ENCODE measurements at regions not wholly inside any gene's neighbourhood (a gene's known extent, or its start where the extent isn't known, plus 50 kb on each side); places are given as distances from the start of the nearest gene placed in this dataset.

- no peak for TF ChIP-seq CTCF (conservative IDR thresholded peaks at IDR 0.05; ENCODE audit: low read depth, low read length)
- TF ChIP-seq EZH2 (IDR thresholded peaks at IDR 0.05; ENCODE audit: borderline replicate concordance, low read depth, low read length, poor library complexity, severe bottlenecking): no peak
Measured at GRCh38 chr20:57078116-57078515, 188.3 kb downstream of the BMP7 start.
